Endothelial cell of umbilical vein (primary cell): ENCODE measurements at regions not wholly inside any gene's neighbourhood (a gene's known extent, or its start where the extent isn't known, plus 50 kb on each side); places are given as distances from the start of the nearest gene placed in this dataset.

Source experiments
- BruUV-seq: library from RNA; stranded (reverse); fragments of 400-500 nt; replicated peaks from 2 replicates; lab custom pipeline; 2021; lab: Mats Ljungman, UMichigan
- CTCF ChIA-PET: fragments of 300-600, 350-600 bp; sonication (Branson Sonifier 250); formaldehyde crosslinking; loops from one replicate; lab custom pipeline; 2021; ENCODE audit warnings: antibody characterized with exemption, inconsistent platforms; lab: Charles Lee
- POLR2A ChIA-PET: fragments of 300-600, 350-600 bp; sonication (Branson Sonifier 250); formaldehyde crosslinking; loops from one replicate; lab custom pipeline; 2021; ENCODE audit warnings: antibody characterized with exemption, inconsistent platforms; lab: Charles Lee
- DNase-seq: peaks from one replicate; pipeline ENCODE4 v3.0.0-alpha.2; 2011; ENCODE audit warnings: low read depth, low spot score
- FAIRE-seq: peaks from 2 replicates; lab custom pipeline; 2011; peaks lifted over from hg19 to GRCh38; lab: Jason Lieb, UNC
- H2AFZ ChIP-seq: 2 replicates; pipeline ENCODE4 v1.6.0; 2012; ENCODE audit warnings: low read depth, low read length, control low read depth, inconsistent platforms
- H3K27ac ChIP-seq: 2 replicates; pipeline ENCODE4 v1.5.1; 2011; ENCODE audit warnings: low read depth, mild to moderate bottlenecking, control low read depth, low read length, moderate library complexity; ENCODE audit not compliant: insufficient read depth
- H3K27me3 ChIP-seq, 2 experiments: 2 replicates each; pipeline versions ENCODE4 v1.6.0 to v1.6.1; 2011; ENCODE audit warnings: low read length in 2 of 2, mixed read lengths in 1 of 2; ENCODE audit not compliant: control insufficient read depth in 2 of 2, insufficient read depth in 2 of 2
- H3K36me3 ChIP-seq, 2 experiments: 2 replicates in 1 of 2; 3 replicates in 1 of 2; pipeline ENCODE4 v1.5.1; 2011; ENCODE audit warnings: low read length in 2 of 2, mild to moderate bottlenecking in 1 of 2, moderate library complexity in 1 of 2; ENCODE audit not compliant: control insufficient read depth in 2 of 2, insufficient read depth in 2 of 2; ENCODE audit errors: extremely low read depth in 1 of 2
- H3K4me1 ChIP-seq: 3 replicates; pipeline ENCODE4 v1.5.1; 2011; ENCODE audit warnings: mild to moderate bottlenecking, low read length; ENCODE audit not compliant: control insufficient read depth, insufficient read depth; ENCODE audit errors: extremely low read depth
- H3K4me2 ChIP-seq: 2 replicates; pipeline ENCODE4 v1.6.1; 2011; ENCODE audit warnings: low read length, control low read depth, mixed read lengths; ENCODE audit not compliant: insufficient read depth
- H3K4me3 ChIP-seq, 3 experiments: fragments of 200-600 bp in 1 of 3; sonication (generic), shearing (Covaris generic) in 1 of 3; replicated peaks in 1 of 3; 2 replicates each; pipeline ENCODE4 v1.5.1; 2011 to 2016; ENCODE audit warnings: control low read depth in 3 of 3, low read length in 3 of 3, mild to moderate bottlenecking in 2 of 3, inconsistent platforms in 1 of 3, low read depth in 1 of 3, moderate library complexity in 1 of 3; ENCODE audit not compliant: insufficient read depth in 1 of 3
- H3K79me2 ChIP-seq: 2 replicates; pipeline ENCODE4 v1.6.0; 2012; ENCODE audit warnings: low read length, inconsistent platforms; ENCODE audit not compliant: control insufficient read depth, insufficient read depth
- H3K9ac ChIP-seq: replicated peaks from 2 replicates; pipeline ENCODE3; 2011; ENCODE audit warnings: low read length, control low read depth; ENCODE audit not compliant: insufficient read depth; ENCODE audit errors: extremely low read depth
- H3K9me1 ChIP-seq: replicated peaks from 3 replicates; pipeline ENCODE4 v1.6.0; 2011; ENCODE audit warnings: mild to moderate bottlenecking, low read length; ENCODE audit not compliant: control insufficient read depth, insufficient read depth; ENCODE audit errors: extremely low read depth
- H3K9me3 ChIP-seq: replicated peaks from 2 replicates; pipeline ENCODE4 v1.5.1; 2012; ENCODE audit warnings: low read length, inconsistent platforms; ENCODE audit not compliant: control insufficient read depth, insufficient read depth
- H4K20me1 ChIP-seq: replicated peaks from 2 replicates; pipeline ENCODE3; 2011; ENCODE audit warnings: mild to moderate bottlenecking, low read length; ENCODE audit not compliant: control insufficient read depth, insufficient read depth; ENCODE audit errors: extremely low read depth
- CTCF ChIP-seq, 2 donors: IDR thresholded peaks; 1 replicate in 1 of 2; 2 replicates in 1 of 2; pipeline ENCODE4 v1.5.1; 2011; ENCODE audit warnings: low read length in 2 of 2, mild to moderate bottlenecking in 2 of 2, moderate library complexity in 2 of 2, control low read depth in 1 of 2, inconsistent platforms in 1 of 2, low read depth in 1 of 2; ENCODE audit not compliant: insufficient read depth in 1 of 2; ENCODE audit errors: extremely low read depth in 1 of 2
- EZH2 ChIP-seq: IDR thresholded peaks from 2 replicates; pipeline ENCODE4 v1.6.1; 2012; ENCODE audit warnings: borderline replicate concordance, low read depth, mild to moderate bottlenecking, moderate library complexity, low read length, inconsistent platforms; ENCODE audit not compliant: severe bottlenecking
- FOS ChIP-seq: IDR thresholded peaks from 2 replicates; pipeline ENCODE4 v1.6.1; 2011; ENCODE audit warnings: mild to moderate bottlenecking, low read length, moderate library complexity, borderline replicate concordance; ENCODE audit not compliant: insufficient read depth
- GATA2 ChIP-seq: IDR thresholded peaks from 2 replicates; pipeline ENCODE4 v1.7.0; 2011; ENCODE audit warnings: low read depth, mild to moderate bottlenecking, moderate library complexity, mixed read lengths, low read length; ENCODE audit not compliant: insufficient read length, insufficient read depth
- JUN ChIP-seq: IDR thresholded peaks from 2 replicates; pipeline ENCODE4 v1.6.1; 2011; ENCODE audit warnings: borderline replicate concordance, low read depth; ENCODE audit not compliant: insufficient read length, insufficient read depth
- MAX ChIP-seq: IDR thresholded peaks from 2 replicates; pipeline ENCODE4 v1.6.1; 2011; ENCODE audit not compliant: insufficient read depth, insufficient read length
- MYC ChIP-seq: IDR thresholded peaks from one replicate; pipeline ENCODE4 v1.6.1; 2011; ENCODE audit warnings: mild to moderate bottlenecking, low read depth, low read length
- POLR2A ChIP-seq: IDR thresholded peaks from 2 replicates; pipeline ENCODE4 v1.6.1; 2012; ENCODE audit warnings: low read depth, mild to moderate bottlenecking, control low read depth, low read length
- POLR2AphosphoS5 ChIP-seq: IDR thresholded peaks from 2 replicates; pipeline ENCODE4 v1.6.1; 2012; ENCODE audit warnings: low read depth, mild to moderate bottlenecking, control low read depth, low read length, moderate library complexity; ENCODE audit not compliant: insufficient read depth
- dilution Hi-C: fragments of 300-500 bp; cut with MboI; formaldehyde crosslinking; loops from one replicate; pipeline ENCODE4 v1.15.0; 2019; ENCODE audit warnings: low sequenced_read_pairs; ENCODE audit not compliant: extremely low pct_ligation_motif_present
- intact Hi-C: fragments of 100-400 bp; cut with micrococcal nuclease; formaldehyde crosslinking; loops from one replicate; pipeline ENCODE4 v1.10.0; 2022

GRCh38 chr2:240341064-240341463, 94.4 kb upstream of the GPC1 start:
- POLR2A ChIA-PET: no interaction called here
- H3K4me1 ChIP-seq: no peaks in the 10 kb centered on the region
- no peaks in the 10 kb centered on the region for H3K36me3 ChIP-seq
- no peaks in the 10 kb centered on the region for H3K9me3 ChIP-seq
- dilution Hi-C loops: no loop called here
- DNase-seq (no peak), FAIRE-seq (no peak)
- intact Hi-C loops: no loop called here
- H3K9me1 ChIP-seq: no peaks in the 10 kb centered on the region
- CTCF ChIA-PET: interaction anchor here (0.8 kb wide), 1 partner anchor 34 kb away, joined by 3 read pairs; no protein-coding TSS in a partner anchor
- H3K4me3 ChIP-seq: no peak overlapping the region
- H3K4me2 ChIP-seq: no peak overlapping the region
- no peak overlapping the region for H3K9ac ChIP-seq
- TF ChIP-seq GATA2 (no peak), CTCF (IDR thresholded peaks at IDR 0.05; ENCODE audit: extremely low read depth in 1 of 2, insufficient read depth in 1 of 2, low read depth in 1 of 2, low read length in 2 of 2) (no peak), MYC (no peak), POLR2A (no peak), JUN (no peak), MAX (no peak), POLR2AphosphoS5 (no peak), EZH2 (no peak), FOS (no peak)
- no peak overlapping the region for H3K27ac ChIP-seq
- BruUV-seq: no TSS peak
- H3K79me2 ChIP-seq: no peaks in the 10 kb centered on the region
- H2AFZ ChIP-seq: no peak overlapping the region
- no peaks in the 10 kb centered on the region for H3K27me3 ChIP-seq
- no peaks in the 10 kb centered on the region for H4K20me1 ChIP-seq
